ENCODE measurements at regions not wholly inside any gene's neighbourhood (a gene's known extent, or its start where the extent isn't known, plus 50 kb on each side); places are given as distances from the start of the nearest gene placed in this dataset.
A peak's percentile ranks its signal among the peaks of the same experiment; 100 is the strongest.

- H3K4me3 ChIP-seq (replicated peaks in 1 of 2; ENCODE audit: low read depth in 2 of 2, low read length in 2 of 2) = no peak overlapping the region
- TF ChIP-seq CTCF (IDR thresholded peaks at IDR 0.05; ENCODE audit: low read depth, low read length) = no peak
- DNase-seq (ENCODE audit: low read depth in 2 of 2) = no peak
Observed at GRCh38 chr9:90948156-90948555, 146.5 kb downstream of the SYK start.

- TF ChIP-seq CTCF (IDR thresholded peaks at IDR 0.05; ENCODE audit: low read depth, low read length) = no peak
- no peak overlapping the region for H3K4me3 ChIP-seq (replicated peaks in 1 of 2; ENCODE audit: low read depth in 2 of 2, low read length in 2 of 2)
- no peak for DNase-seq (ENCODE audit: low read depth in 2 of 2)
Observed at GRCh38 chr9:90950600-90950999, 149.0 kb downstream of the SYK start.

DNA sequence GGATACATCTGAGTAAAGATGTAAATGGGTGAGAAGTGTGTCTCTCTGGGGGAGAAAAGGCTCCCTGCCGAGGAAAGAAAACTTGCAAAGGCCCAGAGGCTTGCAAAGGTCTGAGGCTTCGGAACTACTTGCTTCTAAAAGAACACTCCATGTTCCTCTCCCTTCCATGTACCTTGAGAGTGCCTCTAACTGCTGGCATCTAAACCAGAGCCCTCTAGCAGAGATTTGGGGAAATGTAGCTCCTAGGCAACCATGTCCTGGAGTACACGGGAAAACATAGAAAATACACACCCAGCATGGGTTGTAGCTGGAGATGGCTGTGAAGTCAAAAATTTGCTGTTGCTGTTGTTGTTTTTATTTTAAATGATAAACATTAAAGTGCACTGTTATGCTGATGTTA is 151.6 kb downstream of the SYK start:
- TF ChIP-seq CTCF (IDR thresholded peaks at IDR 0.05; ENCODE audit: low read depth, low read length) = no peak
- H3K4me3 ChIP-seq (replicated peaks in 1 of 2; ENCODE audit: low read depth in 2 of 2, low read length in 2 of 2) = no peak overlapping the region
- no peak for DNase-seq (ENCODE audit: low read depth in 2 of 2)

DNA sequence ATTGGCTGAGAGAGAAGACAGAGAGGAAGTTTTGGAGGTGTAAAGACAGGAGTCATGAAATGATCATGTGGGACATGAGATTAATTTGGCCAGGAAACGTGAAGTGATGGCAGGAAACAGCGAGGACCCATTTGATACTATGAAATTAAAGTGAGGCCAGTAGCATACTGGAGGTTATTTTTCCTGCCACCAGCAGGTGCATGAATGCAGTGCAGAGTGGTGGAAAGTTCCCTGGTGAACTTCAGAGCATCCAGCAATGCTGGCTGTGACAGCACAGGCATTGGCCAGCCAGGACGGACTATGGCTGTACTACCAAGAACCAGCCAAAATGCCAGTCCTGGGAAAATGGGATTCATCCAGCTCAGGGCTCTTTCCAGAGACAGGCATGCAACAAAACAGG is 152.2 kb downstream of the SYK start:
- no peak for TF ChIP-seq CTCF (IDR thresholded peaks at IDR 0.05; ENCODE audit: low read depth, low read length)
- no peak for DNase-seq (ENCODE audit: low read depth in 2 of 2)
- no peak overlapping the region for H3K4me3 ChIP-seq (replicated peaks in 1 of 2; ENCODE audit: low read depth in 2 of 2, low read length in 2 of 2)

DNA sequence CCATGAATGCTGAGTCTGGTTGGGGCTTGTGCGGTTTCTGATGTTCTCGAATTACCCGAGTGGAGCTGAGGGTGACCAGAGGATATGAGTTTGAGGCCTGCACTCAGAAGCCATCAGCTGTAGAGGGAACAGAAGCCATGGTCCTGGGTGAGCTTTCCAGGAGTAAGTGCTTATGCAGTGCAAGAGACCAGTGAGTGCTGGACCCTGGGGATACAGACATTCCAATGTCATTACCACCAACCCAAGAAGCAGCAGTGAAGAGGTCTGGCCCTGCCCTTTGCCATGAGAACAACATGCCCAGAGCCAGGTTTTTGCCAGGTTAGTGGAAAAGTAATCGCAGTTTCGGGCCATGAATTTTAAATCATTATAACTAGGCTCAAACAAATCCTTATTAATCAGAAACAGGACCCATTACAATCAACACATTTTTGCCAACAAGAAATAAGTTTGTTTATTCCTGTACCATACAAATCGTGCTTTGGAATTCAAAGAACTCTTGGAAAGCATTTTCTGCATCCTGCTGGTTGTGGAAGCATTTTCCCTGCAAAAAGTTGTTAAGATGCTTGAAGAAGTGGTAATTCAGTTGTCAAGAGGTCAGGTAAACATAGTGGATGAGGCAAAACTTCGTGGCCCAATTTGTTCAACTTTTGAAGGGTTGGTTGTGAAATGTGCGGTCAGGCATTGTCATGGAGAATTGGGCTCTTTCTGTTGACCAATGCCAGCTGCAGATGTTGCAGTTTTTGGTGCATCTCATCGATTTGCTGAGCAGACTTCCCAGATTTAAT is 154.6 kb downstream of the SYK start:
- no peak for TF ChIP-seq CTCF (IDR thresholded peaks at IDR 0.05; ENCODE audit: low read depth, low read length)
- peak in 1 of 2 donors; percentile 50 for DNase-seq (ENCODE audit: low read depth in 2 of 2)
- H3K4me3 ChIP-seq (replicated peaks in 1 of 2; ENCODE audit: low read depth in 2 of 2, low read length in 2 of 2) = no peak overlapping the region

DNA sequence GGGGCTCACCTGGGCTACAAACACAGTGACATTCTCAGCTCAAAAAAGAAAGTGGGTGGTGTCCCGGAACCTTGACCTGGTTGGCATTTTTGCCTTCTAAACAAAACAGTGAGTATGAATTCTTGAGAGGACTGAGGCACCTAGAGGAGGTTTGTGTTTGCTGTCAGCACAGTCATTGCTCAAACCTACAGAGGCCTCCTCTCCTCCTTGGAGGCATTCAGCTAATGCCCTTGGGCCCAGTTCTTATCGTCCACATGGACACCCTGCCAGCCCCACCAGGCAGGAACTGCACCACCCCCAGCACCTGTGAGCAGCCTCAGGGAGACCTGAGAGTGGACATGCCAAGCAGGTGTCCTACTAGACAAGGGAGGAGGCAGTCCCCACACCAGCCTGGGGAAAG is 156.7 kb downstream of the SYK start:
- no peak overlapping the region for H3K4me3 ChIP-seq (replicated peaks in 1 of 2; ENCODE audit: low read depth in 2 of 2, low read length in 2 of 2)
- TF ChIP-seq CTCF (IDR thresholded peaks at IDR 0.05; ENCODE audit: low read depth, low read length) = no peak
- no peak for DNase-seq (ENCODE audit: low read depth in 2 of 2)

GRCh38 chr9:90960941-90961340 is 159.3 kb downstream of the SYK start:
- TF ChIP-seq CTCF (IDR thresholded peaks at IDR 0.05; ENCODE audit: low read depth, low read length) = no peak

More at GRCh38 chr9:90960941-90961340, 159.3 kb downstream of the SYK start:
- DNase-seq (ENCODE audit: low read depth in 2 of 2) = peak; percentile 25 to 46
- H3K4me3 ChIP-seq (replicated peaks in 1 of 2; ENCODE audit: low read depth in 2 of 2, low read length in 2 of 2) = no peak overlapping the region
